ENCODE measurements at regions not wholly inside any gene's neighbourhood (a gene's known extent, or its start where the extent isn't known, plus 50 kb on each side); places are given as distances from the start of the nearest gene placed in this dataset.

DNA sequence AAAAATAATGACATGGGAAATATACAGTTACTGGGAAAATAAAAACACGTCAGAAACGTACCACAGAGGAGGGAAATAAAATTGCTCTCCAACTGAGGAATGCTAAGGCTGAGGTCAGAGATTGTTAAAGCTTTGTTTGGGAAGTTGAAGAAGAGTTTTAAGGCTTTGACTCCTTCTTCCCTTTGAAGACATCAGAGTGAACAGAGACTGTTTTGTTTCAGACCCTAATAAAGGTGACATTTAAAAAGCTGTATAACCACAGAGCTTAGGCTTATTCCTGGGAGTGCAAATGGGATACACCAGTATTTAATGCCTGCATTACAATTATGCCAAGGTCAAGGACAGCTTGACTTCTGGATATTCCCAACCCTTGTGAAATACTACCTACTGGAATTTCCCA is 102.8 kb downstream of the TRIML1 start:
- H3K27me3 Mint-ChIP-seq, result no peaks in the 10 kb centered on the region
- TF ChIP-seq, protein P1, sequence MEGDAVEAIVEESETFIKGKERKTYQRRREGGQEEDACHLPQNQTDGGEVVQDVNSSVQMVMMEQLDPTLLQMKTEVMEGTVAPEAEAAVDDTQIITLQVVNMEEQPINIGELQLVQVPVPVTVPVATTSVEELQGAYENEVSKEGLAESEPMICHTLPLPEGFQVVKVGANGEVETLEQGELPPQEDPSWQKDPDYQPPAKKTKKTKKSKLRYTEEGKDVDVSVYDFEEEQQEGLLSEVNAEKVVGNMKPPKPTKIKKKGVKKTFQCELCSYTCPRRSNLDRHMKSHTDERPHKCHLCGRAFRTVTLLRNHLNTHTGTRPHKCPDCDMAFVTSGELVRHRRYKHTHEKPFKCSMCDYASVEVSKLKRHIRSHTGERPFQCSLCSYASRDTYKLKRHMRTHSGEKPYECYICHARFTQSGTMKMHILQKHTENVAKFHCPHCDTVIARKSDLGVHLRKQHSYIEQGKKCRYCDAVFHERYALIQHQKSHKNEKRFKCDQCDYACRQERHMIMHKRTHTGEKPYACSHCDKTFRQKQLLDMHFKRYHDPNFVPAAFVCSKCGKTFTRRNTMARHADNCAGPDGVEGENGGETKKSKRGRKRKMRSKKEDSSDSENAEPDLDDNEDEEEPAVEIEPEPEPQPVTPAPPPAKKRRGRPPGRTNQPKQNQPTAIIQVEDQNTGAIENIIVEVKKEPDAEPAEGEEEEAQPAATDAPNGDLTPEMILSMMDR (IDR thresholded peaks at IDR 0.05; ENCODE audit: unreplicated experiment), result no peak
- no peaks in the 10 kb centered on the region for H3K9me3 Mint-ChIP-seq (ENCODE audit: low read depth)
- H3K36me3 Mint-ChIP-seq (ENCODE audit: insufficient read depth), result no peaks in the 10 kb centered on the region
- peaks cover 7% of the 10 kb centered on the region for H3K4me1 Mint-ChIP-seq (ENCODE audit: low read depth)
- no peak overlapping the region for H3K27ac Mint-ChIP-seq
- no peak overlapping the region for H3K4me3 Mint-ChIP-seq (ENCODE audit: low read depth)
- no peak for DNase-seq (ENCODE audit: low spot score, unreplicated experiment)

DNA sequence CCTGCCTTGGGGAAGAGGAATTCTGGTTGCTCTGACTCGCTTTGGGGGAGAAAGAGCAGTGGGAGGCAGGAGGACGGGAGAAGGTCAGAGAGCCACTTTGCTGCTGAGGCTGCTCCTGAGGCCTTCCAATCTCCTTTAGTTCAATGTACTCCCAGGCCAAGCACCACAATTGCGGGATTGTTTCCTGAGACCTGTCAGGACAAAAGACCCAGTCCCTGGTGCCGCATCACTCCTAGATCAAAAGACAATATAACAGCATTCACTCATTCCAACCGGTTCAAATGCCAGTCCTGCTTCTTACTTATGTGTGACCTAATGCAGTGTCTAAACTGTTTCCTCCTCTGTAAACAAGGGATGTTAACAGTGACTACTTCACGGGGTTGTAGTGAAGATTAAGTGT is 106.4 kb downstream of the TRIML1 start:
- Mint-ChIP-seq H3K9me3 (ENCODE audit: low read depth) (no peaks in the 10 kb centered on the region), H3K4me1 (ENCODE audit: low read depth) (peaks cover 7% of the 10 kb centered on the region), H3K36me3 (ENCODE audit: insufficient read depth) (no peaks in the 10 kb centered on the region), H3K27ac (no peak overlapping the region), H3K4me3 (ENCODE audit: low read depth) (no peak overlapping the region), H3K27me3 (no peaks in the 10 kb centered on the region)
- no peak for DNase-seq (ENCODE audit: low spot score, unreplicated experiment)
- TF ChIP-seq, protein P1 (IDR thresholded peaks at IDR 0.05; ENCODE audit: unreplicated experiment), result no peak

DNA sequence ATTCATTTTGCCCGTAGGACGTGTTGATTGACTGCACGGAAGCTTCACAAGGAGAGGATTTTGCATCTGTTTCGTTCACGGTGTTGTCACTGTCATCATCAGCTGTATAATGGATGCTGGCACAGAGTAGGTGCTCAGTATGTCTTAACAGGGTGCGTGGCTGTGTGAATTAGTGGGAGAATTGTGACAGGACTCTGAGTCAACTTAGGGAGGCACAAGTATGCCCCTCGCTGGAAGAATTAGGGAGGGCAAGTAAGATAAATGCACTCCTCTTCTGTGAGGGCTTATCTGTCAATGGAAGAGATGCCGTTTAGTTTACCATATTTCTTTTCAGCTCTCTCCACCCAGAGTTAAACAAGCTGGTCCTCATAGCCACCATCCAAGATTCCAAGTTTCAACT is 107.2 kb downstream of the TRIML1 start:
- no peak overlapping the region for H3K4me3 Mint-ChIP-seq (ENCODE audit: low read depth)
- H3K27ac Mint-ChIP-seq, result no peak overlapping the region
- H3K4me1 Mint-ChIP-seq (ENCODE audit: low read depth), result peaks cover 7% of the 10 kb centered on the region
- TF ChIP-seq, protein P1 (IDR thresholded peaks at IDR 0.05; ENCODE audit: unreplicated experiment), result peak; percentile 25
- no peaks in the 10 kb centered on the region for H3K27me3 Mint-ChIP-seq
- no peaks in the 10 kb centered on the region for H3K36me3 Mint-ChIP-seq (ENCODE audit: insufficient read depth)
- no peak for DNase-seq (ENCODE audit: low spot score, unreplicated experiment)
- H3K9me3 Mint-ChIP-seq (ENCODE audit: low read depth), result no peaks in the 10 kb centered on the region

DNA sequence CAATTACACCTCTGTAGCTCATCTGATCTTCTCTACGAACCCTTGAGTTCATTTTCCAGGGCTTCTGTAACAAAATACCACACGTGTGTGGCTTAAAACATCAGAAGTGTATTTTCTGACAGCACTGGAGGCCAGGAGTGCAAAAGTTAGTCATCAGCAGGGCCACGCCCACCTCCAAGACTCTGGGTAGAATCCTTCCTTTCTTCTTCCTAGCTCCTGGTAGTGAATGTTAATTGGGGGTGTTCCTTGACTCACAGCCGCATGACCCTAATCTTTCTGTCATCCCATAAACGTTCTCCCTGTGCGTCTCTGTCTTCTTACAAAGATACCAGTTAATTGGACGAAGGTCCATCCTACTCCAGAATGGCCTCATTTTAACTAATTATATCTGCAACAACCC is 115.0 kb downstream of the TRIML1 start:
- peaks cover 6% of the 10 kb centered on the region for H3K27me3 Mint-ChIP-seq
- TF ChIP-seq, protein P1 (IDR thresholded peaks at IDR 0.05; ENCODE audit: unreplicated experiment), result no peak
- H3K27ac Mint-ChIP-seq, result no peak overlapping the region
- H3K4me1 Mint-ChIP-seq (ENCODE audit: low read depth), result peaks cover 8% of the 10 kb centered on the region
- no peak for DNase-seq (ENCODE audit: low spot score, unreplicated experiment)
- no peaks in the 10 kb centered on the region for H3K36me3 Mint-ChIP-seq (ENCODE audit: insufficient read depth)
- no peaks in the 10 kb centered on the region for H3K9me3 Mint-ChIP-seq (ENCODE audit: low read depth)
- no peak overlapping the region for H3K4me3 Mint-ChIP-seq (ENCODE audit: low read depth)

DNA sequence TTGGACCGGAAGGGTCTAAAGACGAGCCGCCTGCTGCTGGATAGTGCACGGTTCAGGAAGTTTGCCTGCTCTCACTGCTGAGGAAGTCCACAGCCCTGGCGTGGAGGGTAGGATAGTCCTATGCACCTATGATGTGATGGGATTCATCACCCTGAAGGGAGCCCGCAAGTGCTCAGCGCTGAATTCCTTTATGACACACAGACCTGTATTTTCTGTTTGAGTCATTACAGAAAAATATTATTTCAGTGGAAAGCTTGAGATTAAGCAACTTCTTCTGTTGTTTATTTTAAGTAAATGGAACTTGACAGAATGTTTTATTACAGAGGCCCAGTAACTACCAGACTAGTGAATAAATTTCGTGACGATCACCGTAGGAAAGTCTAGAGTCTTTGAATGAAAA is 123.2 kb downstream of the TRIML1 start:
- Mint-ChIP-seq H3K27ac (no peak overlapping the region), H3K4me1 (ENCODE audit: low read depth) (peaks cover 6% of the 10 kb centered on the region), H3K4me3 (ENCODE audit: low read depth) (no peak overlapping the region), H3K27me3 (no peaks in the 10 kb centered on the region), H3K36me3 (ENCODE audit: insufficient read depth) (no peaks in the 10 kb centered on the region), H3K9me3 (ENCODE audit: low read depth) (peaks cover 6% of the 10 kb centered on the region)
- TF ChIP-seq, protein P1 (IDR thresholded peaks at IDR 0.05; ENCODE audit: unreplicated experiment), result no peak
- DNase-seq (ENCODE audit: low spot score, unreplicated experiment), result no peak
